HCT116 (cell line): ENCODE measurements at regions not wholly inside any gene's neighbourhood (a gene's known extent, or its start where the extent isn't known, plus 50 kb on each side); places are given as distances from the start of the nearest gene placed in this dataset.

ENCODE experiments used
- ATAC-seq: fragments of 200-7000 bp; cut with Tn5 transposase; 2 replicates; pipeline ENCODE4 v1.9.1; 2020; ENCODE audit warnings: mild to moderate bottlenecking, moderate library complexity
- BruUV-seq: library from RNA; stranded (reverse); fragments of 400-500 nt; replicated peaks from 2 replicates; lab custom pipeline; 2021; lab: Mats Ljungman, UMichigan
- CTCF ChIA-PET: fragments of 300-600 bp; sonication (Branson Sonifier 250); formaldehyde crosslinking; loops from one replicate; lab custom pipeline; 2021; ENCODE audit warnings: antibody characterized with exemption; lab: Charles Lee
- POLR2A ChIA-PET: fragments of 300-600, 350-600 bp; sonication (Branson Sonifier 250); formaldehyde crosslinking; loops from one replicate; lab custom pipeline; 2021; ENCODE audit warnings: antibody characterized with exemption; lab: Charles Lee
- RAD21 ChIA-PET, 2 experiments: fragments of 300-600 bp; sonication (Branson Sonifier 250); formaldehyde crosslinking; loops; one replicate each; lab custom pipeline; 2023; ENCODE audit warnings: low total read pairs in 2 of 2; ENCODE audit not compliant: uncharacterized antibody in 2 of 2, unreplicated experiment in 2 of 2, low non-redundant PET in 1 of 2; lab: Charles Lee
- DNase-seq: peaks from one replicate; pipeline ENCODE4 v3.0.0-alpha.2; 2010; ENCODE audit warnings: low read depth, low spot score
- H2AFZ ChIP-seq: fragments of 200-600 bp; shearing (Covaris generic), sonication (generic); 2 replicates; pipeline ENCODE4 v1.6.1; 2017; ENCODE audit warnings: low read depth, mixed run types, mixed read lengths, antibody characterized with exemption, low read length; ENCODE audit not compliant: poor library complexity, severe bottlenecking
- H3K27ac ChIP-seq: 2 replicates; pipeline ENCODE4 v1.5.1; 2012; ENCODE audit warnings: low read depth, low read length
- H3K27me3 ChIP-seq: fragments of 200-600 bp; sonication (generic); 2 replicates; pipeline ENCODE4 v1.6.1; 2016; ENCODE audit warnings: mixed run types, low read length, mixed read lengths; ENCODE audit not compliant: insufficient read depth
- H3K36me3 ChIP-seq, 2 experiments: fragments of 200-500 bp in 1 of 2; fragments of 200-600 bp in 1 of 2; sonication (Bioruptor generic) in 1 of 2; sonication (generic) in 1 of 2; 2 replicates each; pipeline versions ENCODE4 v1.5.1 to v1.6.1; 2014 to 2016; ENCODE audit warnings: low read length in 2 of 2, inconsistent platforms in 1 of 2, mixed read lengths in 1 of 2, mixed run types in 1 of 2; ENCODE audit not compliant: insufficient read depth in 2 of 2, control insufficient read depth in 1 of 2
- H3K4me1 ChIP-seq, 2 experiments: fragments of 200-600 bp in 1 of 2; sonication (generic) in 1 of 2; 2 replicates each; pipeline versions ENCODE4 v1.5.1 to v1.6.1; 2012 to 2017; ENCODE audit warnings: low read length in 2 of 2, inconsistent platforms in 1 of 2, mild to moderate bottlenecking in 1 of 2, mixed read lengths in 1 of 2, mixed run types in 1 of 2, moderate library complexity in 1 of 2; ENCODE audit not compliant: insufficient read depth in 2 of 2, control insufficient read depth in 1 of 2
- H3K4me2 ChIP-seq: fragments of 200-600 bp; sonication (generic); 2 replicates; pipeline ENCODE4 v1.6.1; 2017; ENCODE audit warnings: mixed run types, low read length, mixed read lengths
- H3K4me3 ChIP-seq, 2 experiments: fragments of 200-600 bp in 1 of 2; sonication (generic) in 1 of 2; replicated peaks in 1 of 2; 2 replicates each; pipeline ENCODE4 v1.5.1; 2011 to 2016; ENCODE audit warnings: low read length in 2 of 2, control low read depth in 1 of 2, low read depth in 1 of 2, mild to moderate bottlenecking in 1 of 2, mixed read lengths in 1 of 2, mixed run types in 1 of 2
- H3K79me2 ChIP-seq: fragments of 200-600 bp; sonication (generic); 2 replicates; pipeline ENCODE4 v1.6.1; 2017; ENCODE audit warnings: mild to moderate bottlenecking, mixed run types, low read length, moderate library complexity, mixed read lengths; ENCODE audit not compliant: insufficient read depth
- H3K9ac ChIP-seq: fragments of 200-600 bp; sonication (generic); 2 replicates; pipeline ENCODE4 v1.6.1; 2016; ENCODE audit warnings: low read length, mixed read lengths
- H3K9me2 ChIP-seq: fragments of 200-600 bp; sonication (generic), shearing (Covaris generic); 2 replicates; pipeline ENCODE4 v1.6.1; 2017; ENCODE audit warnings: mixed run types, mild to moderate bottlenecking, moderate library complexity; ENCODE audit not compliant: insufficient read depth
- H3K9me3 ChIP-seq, 2 experiments: fragments of 200-500 bp in 1 of 2; fragments of 200-600 bp in 1 of 2; sonication (Bioruptor generic) in 1 of 2; sonication (generic) in 1 of 2; 2 replicates each; pipeline ENCODE4 v1.6.1; 2014 to 2017; ENCODE audit warnings: low read length in 2 of 2, mixed read lengths in 2 of 2, inconsistent platforms in 1 of 2, low read depth in 1 of 2, mild to moderate bottlenecking in 1 of 2, mixed run types in 1 of 2, moderate library complexity in 1 of 2; ENCODE audit not compliant: control insufficient read depth in 1 of 2, insufficient read depth in 1 of 2
- H4K20me1 ChIP-seq: fragments of 200-600 bp; sonication (generic), shearing (Covaris generic); 2 replicates; pipeline ENCODE4 v1.6.1; 2017; ENCODE audit warnings: mixed run types, mild to moderate bottlenecking, moderate library complexity; ENCODE audit not compliant: insufficient read depth
- ATF3 ChIP-seq: IDR thresholded peaks from 2 replicates; pipeline ENCODE4 v1.6.1; 2012
- CBX3 ChIP-seq: IDR thresholded peaks from 2 replicates; pipeline ENCODE4 v1.6.1; 2012; ENCODE audit warnings: low read depth
- CTCF ChIP-seq, 3 experiments: fragments of 200-600 bp in 1 of 3; sonication (generic) in 1 of 3; IDR thresholded peaks in 2 of 3; conservative IDR thresholded peaks in 1 of 3; 2 replicates each; pipeline ENCODE4 v1.5.1; 2012 to 2017; ENCODE audit warnings: low read depth in 2 of 3, low read length in 2 of 3, antibody characterized with exemption in 1 of 3, borderline replicate concordance in 1 of 3, control low read depth in 1 of 3, mild to moderate bottlenecking in 1 of 3, mixed read lengths in 1 of 3, mixed run types in 1 of 3, moderate library complexity in 1 of 3; ENCODE audit not compliant: insufficient read depth in 1 of 3
- EGR1 ChIP-seq: IDR thresholded peaks from 2 replicates; pipeline ENCODE4 v1.6.1; 2012; ENCODE audit warnings: low read depth
- EZH2 ChIP-seq: fragments of 200-600 bp; sonication (generic); IDR thresholded peaks from 2 replicates; pipeline ENCODE4 v1.6.1; 2017; ENCODE audit warnings: antibody characterized with exemption, mixed run types
- FOSL1 ChIP-seq: IDR thresholded peaks from 2 replicates; pipeline ENCODE4 v1.6.1; 2012; ENCODE audit warnings: low read depth
- JUND ChIP-seq: IDR thresholded peaks from 2 replicates; pipeline ENCODE4 v1.6.1; 2012
- MAX ChIP-seq: IDR thresholded peaks from 2 replicates; pipeline ENCODE4 v1.6.1; 2012
- POLR2A ChIP-seq: IDR thresholded peaks from 2 replicates; pipeline ENCODE4 v1.7.0; 2011; ENCODE audit warnings: borderline replicate concordance; ENCODE audit not compliant: insufficient read depth, insufficient read length; ENCODE audit errors: extremely low read depth
- RAD21 ChIP-seq: IDR thresholded peaks from 2 replicates; pipeline ENCODE4 v1.6.1; 2012; ENCODE audit warnings: low read depth, mild to moderate bottlenecking
- REST ChIP-seq: IDR thresholded peaks from 2 replicates; pipeline ENCODE4 v1.6.1; 2012; ENCODE audit warnings: low read depth
- SIN3A ChIP-seq: IDR thresholded peaks from 2 replicates; pipeline ENCODE4 v1.6.1; 2012; ENCODE audit warnings: low read depth
- SP1 ChIP-seq: IDR thresholded peaks from 2 replicates; pipeline ENCODE4 v1.6.1; 2012; ENCODE audit warnings: low read depth
- SRF ChIP-seq: IDR thresholded peaks from 2 replicates; pipeline ENCODE4 v1.6.1; 2012; ENCODE audit warnings: low read depth
- TCF7L2 ChIP-seq: IDR thresholded peaks from 2 replicates; pipeline ENCODE4 v1.7.0; 2011; ENCODE audit warnings: borderline replicate concordance, inconsistent platforms; ENCODE audit not compliant: insufficient read depth, insufficient read length; ENCODE audit errors: extremely low read depth
- ZBTB33 ChIP-seq: IDR thresholded peaks from 2 replicates; pipeline ENCODE4 v1.6.1; 2011; ENCODE audit warnings: mild to moderate bottlenecking, low read length, moderate library complexity; ENCODE audit not compliant: insufficient replicate concordance; ENCODE audit errors: extremely low read depth
- ZFX ChIP-seq: fragments of 450-650 bp; IDR thresholded peaks from 2 replicates; pipeline ENCODE4 v1.6.1; 2017
- ZNF274 ChIP-seq: fragments of 200-500 bp; sonication (Bioruptor generic); IDR thresholded peaks from 2 replicates; pipeline ENCODE4 v1.6.1; 2014; ENCODE audit warnings: mild to moderate bottlenecking, low read depth, low read length, inconsistent platforms
- intact Hi-C: fragments of 100-400 bp; cut with micrococcal nuclease; formaldehyde crosslinking; loops from 2 replicates; pipeline ENCODE4 v1.10.0; 2022

GRCh38 chr10:4590807-4591206, 235.2 kb upstream of the AKR1E2 start:
- intact Hi-C loops, result no loop called here
- no peaks in the 10 kb centered on the region for H4K20me1 ChIP-seq
- H3K9ac ChIP-seq, result no peak overlapping the region
- no peaks in the 10 kb centered on the region for H3K9me3 ChIP-seq
- no peak overlapping the region for H3K4me2 ChIP-seq
- DNase-seq (no peak), ATAC-seq (no peak)
- RAD21 ChIA-PET, result no interaction called here
- POLR2A ChIA-PET, result no interaction called here
- H3K4me1 ChIP-seq, result no peaks in the 10 kb centered on the region
- H3K79me2 ChIP-seq, result no peaks in the 10 kb centered on the region
- no TSS peak for BruUV-seq
- TF ChIP-seq JUND (no peak), CTCF (IDR thresholded peaks at IDR 0.05 in 2 of 3, conservative IDR thresholded peaks at IDR 0.05 in 1 of 3; ENCODE audit: borderline replicate concordance in 1 of 3, insufficient read depth in 1 of 3, low read depth in 2 of 3, low read length in 2 of 3) (no peak), EGR1 (no peak), SP1 (no peak), TCF7L2 (no peak), MAX (no peak), REST (no peak), FOSL1 (no peak), ZFX (no peak), POLR2A (no peak), CBX3 (no peak), ATF3 (no peak), EZH2 (no peak), SIN3A (no peak), ZBTB33 (no peak), ZNF274 (no peak), RAD21 (no peak), SRF (no peak)
- H3K4me3 ChIP-seq, result no peak overlapping the region
- H3K36me3 ChIP-seq, result no peaks in the 10 kb centered on the region
- no peaks in the 10 kb centered on the region for H3K27me3 ChIP-seq
- no peak overlapping the region for H2AFZ ChIP-seq
- no peak overlapping the region for H3K27ac ChIP-seq
- CTCF ChIA-PET, result no interaction called here
- no peaks in the 10 kb centered on the region for H3K9me2 ChIP-seq
